HG02623 (cell line): ENCODE measurements at regions not wholly inside any gene's neighbourhood (a gene's known extent, or its start where the extent isn't known, plus 50 kb on each side); places are given as distances from the start of the nearest gene placed in this dataset.
"Not testable (repeated sequence)": the region's sequence is repeated elsewhere in the genome, so short reads cannot be mapped to it uniquely, and the experiment has no call there.

ENCODE experiments used
- ATAC-seq: cut with Tn5 transposase; IDR thresholded peaks from one replicate; pipeline ENCODE4 v1.9.1; 2021; ENCODE audit warnings: moderate library complexity; ENCODE audit not compliant: unreplicated experiment

DNA sequence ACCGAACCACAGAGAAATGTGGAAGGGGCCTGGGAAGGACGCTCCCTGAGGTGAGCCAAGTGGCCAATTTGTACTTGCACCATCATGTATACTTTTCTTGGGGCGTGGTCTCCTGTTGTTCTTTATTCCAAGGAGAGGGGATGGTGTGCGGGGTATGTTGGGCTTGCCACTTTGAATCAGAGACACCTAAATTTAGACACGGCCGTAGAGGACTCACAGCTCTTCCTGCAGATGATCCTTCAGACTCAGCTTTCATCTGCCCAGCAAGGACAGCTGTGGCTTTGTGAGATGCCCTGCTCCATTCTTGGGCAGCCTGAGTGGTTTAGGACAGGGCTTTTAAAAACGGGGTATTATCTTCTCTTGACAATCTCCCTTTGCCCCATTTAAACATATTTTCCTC is 473.2 kb downstream of the REEP3 start:
- ATAC-seq = no peak

DNA sequence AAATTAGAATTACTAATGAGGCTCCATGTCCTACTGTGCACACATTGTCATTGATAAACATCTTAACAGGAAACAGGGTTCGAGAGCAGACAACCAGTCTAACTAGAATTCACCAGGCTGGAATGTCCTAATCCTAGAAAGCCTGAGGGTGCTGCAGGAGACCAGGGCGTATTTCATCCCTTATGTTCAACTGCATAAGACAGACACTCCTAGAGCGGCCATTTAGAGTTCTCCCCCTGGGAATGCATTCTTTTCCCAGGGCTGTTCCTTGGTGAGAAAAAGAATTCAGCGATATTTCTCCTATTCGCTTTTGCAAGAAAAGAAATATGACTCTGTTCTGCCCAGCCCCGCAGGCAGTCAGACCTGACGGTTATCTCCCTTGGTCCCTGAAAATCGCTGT is 486.0 kb downstream of the REEP3 start:
- ATAC-seq = no peak

DNA sequence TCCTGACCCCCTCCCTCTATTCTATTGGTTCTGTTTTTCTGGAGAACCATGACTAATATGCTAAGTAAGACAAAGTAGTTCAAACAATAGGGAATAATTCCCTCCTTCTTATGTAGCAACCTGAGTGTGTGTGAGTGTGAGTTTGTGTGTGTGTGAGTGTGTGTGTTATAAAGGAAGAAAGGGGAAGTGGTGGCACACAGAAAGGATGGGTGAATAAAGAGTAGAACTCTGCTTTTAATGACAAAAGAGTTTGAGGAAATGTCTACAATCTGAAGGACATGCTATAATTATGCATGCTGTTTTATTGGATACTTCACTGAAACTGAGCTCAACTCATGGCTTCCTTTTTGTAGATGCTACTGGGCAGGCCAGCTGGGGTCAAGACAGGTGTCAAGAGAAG is 489.5 kb downstream of the REEP3 start:
- no peak for ATAC-seq

DNA sequence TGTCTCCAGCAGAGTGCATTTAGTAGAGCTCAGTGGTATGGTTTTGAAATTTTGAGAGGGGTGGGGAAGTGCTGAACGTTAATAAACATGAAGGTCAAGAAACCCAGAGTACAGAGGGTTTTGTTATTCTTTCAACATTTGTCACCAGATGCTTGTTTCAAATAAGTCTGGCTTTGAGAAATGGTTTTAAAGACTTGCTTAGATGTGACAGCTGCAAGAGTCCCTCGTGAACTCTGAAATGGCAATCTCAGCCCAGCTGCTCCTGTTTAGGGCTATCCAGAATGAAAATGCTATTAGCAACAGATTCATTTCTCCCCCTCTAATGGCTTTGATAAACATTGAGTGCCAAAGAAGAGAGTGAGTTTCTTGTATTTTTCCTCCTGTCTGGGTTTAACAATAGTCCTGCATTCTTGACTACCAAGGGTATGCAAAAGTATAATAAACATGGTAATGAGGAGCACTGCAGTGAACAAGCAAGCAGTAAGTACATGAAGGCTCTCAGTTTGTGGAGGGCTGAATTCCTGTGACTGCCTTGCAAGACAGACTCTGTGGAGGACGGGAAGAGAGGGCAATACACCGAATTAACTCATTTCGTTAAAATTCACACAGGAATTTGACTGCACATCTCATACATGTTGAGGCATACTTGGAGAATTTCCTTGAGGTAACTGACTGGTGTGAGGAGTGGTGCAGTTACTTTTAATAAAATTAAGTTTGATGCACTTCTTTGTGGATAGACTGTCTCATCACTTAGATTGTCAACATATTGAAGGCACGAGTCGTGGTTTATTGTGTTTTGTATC is 490.9 kb downstream of the REEP3 start:
- no peak for ATAC-seq

DNA sequence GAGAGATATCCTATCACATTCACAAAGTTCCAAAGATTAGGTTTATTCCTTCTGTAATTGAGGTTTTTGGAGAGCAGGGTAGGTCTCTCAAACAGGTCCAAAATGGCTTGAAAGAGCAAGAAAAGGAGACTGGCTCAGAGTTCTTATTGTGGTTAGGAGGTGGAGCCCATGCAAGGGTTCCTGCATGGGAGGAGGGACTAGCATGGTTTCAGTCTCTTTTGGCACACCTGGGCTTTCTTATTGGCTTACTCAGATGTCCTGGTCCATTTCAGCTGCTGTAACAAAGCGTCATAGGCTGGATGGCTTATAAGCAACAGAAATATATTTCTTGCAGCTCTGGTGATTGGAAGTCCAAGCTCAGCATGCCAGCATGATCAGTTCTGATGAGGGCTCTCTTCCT is 493.1 kb downstream of the REEP3 start:
- no peak for ATAC-seq

DNA sequence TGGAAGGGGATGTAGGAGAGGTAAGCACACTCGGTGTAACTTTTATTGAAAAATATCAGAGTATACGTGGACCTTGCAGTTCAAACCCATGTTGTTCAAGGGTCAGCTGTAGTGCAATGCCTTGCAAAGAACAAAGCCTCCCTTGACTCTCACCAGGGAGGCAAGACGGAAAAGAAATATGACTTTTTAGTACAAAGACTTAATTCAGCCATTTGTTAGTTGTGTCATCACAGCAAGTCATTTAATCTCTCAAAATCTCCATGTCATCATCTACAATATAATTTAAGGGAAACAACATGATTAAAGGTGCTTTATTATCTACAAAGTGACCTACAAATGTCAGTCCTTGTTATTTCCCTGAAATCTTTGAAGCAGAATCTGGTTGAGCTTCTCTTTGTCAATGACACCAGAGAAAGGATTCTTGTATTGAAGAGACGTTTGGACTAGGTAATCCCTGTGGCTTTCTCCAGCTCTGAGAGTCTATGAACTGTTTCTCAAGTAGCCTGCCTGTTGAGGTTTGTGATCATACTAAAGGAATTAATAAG is 502.8 kb downstream of the REEP3 start:
- ATAC-seq = no peak

DNA sequence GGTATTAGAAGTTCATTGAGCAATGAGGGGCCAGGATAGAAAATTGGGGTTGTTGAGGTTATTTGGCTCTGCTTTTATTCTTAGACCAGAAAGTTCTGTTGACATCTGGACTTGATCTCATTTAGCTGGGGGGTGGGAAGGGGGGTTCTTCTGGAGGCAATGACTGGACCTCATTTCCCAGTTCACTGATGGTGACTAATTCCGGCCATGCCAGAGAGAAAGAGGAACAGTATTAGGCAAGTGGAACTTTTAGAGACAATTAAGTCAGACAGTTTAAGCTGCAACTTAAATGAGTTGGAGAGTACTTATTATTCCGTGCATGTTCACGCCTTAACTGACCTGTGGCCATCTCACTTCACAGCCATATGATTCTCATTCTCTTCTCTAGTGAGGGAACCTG is 512.5 kb downstream of the REEP3 start:
- no peak for ATAC-seq

DNA sequence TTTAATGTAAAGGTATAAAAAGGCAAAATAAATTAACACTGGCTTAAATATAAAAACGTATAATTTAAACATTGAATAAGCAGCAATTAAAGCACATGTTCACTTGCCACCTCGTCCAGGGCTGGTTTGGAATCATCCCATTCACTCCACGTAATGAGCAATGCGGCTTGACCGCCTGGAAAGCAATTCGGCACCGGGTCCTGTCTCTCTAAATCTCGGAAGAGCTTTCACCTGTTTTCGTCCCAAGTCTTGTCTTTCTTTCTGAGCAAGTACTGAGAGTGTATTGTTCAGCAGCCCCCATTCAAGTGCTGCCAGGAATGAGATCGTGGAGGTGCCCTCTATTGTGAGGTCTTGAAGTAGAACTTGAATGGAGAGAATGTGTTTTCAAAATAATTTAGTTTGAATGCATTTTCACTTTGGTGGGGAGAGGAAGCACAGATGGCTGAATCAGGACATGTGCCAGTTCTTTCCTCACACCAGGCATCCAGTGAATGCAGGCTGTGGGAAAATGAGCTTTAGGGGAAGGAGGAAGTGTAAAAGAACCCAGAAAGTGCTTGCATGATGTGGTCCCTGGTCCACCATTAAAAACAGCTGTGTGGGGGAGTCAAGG is 515.2 kb downstream of the REEP3 start:
- ATAC-seq = no peak

DNA sequence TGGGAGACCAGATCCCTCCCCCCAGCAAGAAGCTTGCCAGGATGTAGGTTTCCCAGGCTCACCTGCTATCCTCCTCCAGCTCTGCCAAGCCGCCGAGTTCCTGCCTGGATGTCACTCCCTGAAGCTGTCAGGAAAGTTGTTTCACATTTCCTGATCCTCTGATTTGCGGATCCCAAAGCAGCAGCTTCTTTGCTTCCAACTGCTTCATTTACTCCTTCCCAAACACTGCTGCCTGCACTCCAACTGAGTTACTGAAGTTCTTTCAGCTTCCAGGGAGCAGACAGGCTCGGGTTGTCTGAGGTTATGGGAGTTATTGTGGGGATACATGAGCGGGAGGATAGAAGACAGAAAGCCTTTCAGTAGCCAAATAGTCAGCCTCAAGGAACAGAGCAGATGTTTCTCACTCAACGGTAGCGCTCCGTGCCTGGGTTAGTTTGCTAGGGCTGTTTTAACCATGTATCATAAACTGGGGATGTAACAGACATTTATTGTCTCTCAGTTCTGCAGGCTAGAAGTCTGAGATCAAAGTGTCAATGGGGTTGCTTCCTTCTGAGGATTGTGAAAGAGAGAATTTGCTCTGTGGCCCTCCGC is 516.0 kb downstream of the REEP3 start:
- ATAC-seq = no peak

DNA sequence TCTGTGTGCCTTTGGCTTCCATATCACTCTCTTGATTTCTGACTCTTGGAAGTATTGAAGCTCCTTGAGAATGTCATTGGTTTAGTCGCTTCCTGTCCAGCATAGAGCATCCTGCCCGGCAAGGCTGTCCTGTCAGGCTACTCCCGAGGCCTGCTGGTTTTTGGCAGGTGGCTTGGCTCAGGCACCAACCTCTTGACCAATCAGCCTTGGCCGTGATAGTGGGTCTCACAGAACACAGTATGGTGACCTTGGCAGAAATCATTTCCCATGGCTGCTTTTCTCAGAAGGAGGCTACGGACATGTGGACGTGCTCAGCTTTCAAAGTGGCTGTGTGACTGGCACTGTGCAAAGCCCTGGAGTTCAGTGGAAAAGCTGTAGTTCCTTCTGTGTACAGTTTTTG is 516.9 kb downstream of the REEP3 start:
- ATAC-seq = no peak

DNA sequence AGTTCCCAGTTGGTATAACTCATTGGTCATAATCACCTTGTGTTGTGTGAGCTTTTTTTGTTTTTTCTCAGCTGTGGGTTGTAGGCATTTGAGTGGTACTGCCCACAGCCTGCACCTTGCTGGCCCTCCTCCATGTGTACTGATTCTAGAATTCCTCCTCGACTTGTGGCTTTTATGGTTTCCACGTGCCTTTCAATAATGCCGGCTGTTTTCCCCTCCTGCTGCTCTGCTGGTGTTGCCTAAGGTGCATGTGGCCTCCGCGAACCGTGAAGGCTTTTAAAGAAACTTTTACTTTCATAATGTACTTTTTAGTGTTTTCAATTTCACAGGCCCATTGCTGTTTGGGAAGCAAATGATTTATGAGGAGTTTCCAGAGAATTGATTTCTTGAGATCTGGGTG is 518.0 kb downstream of the REEP3 start:
- no peak for ATAC-seq

DNA sequence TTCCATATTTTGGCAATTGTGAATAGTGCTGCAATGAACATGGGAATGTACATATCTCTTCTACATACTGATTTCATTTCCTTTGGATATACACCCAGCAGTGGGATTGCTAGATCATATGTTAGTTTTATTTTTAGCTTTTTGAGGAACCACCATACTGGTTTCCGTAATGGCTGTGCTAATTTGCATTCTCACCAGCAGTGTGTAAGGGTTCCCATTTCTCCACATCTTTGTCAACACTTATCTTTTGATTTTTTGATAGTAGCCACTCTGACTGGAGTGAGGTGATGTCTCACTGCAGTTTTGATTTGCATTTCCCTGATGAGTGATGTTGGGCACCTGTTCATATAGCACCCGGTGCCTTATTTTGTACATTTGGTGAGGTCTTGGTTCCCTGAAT is 519.6 kb downstream of the REEP3 start:
- peak; percentile 6 for ATAC-seq

DNA sequence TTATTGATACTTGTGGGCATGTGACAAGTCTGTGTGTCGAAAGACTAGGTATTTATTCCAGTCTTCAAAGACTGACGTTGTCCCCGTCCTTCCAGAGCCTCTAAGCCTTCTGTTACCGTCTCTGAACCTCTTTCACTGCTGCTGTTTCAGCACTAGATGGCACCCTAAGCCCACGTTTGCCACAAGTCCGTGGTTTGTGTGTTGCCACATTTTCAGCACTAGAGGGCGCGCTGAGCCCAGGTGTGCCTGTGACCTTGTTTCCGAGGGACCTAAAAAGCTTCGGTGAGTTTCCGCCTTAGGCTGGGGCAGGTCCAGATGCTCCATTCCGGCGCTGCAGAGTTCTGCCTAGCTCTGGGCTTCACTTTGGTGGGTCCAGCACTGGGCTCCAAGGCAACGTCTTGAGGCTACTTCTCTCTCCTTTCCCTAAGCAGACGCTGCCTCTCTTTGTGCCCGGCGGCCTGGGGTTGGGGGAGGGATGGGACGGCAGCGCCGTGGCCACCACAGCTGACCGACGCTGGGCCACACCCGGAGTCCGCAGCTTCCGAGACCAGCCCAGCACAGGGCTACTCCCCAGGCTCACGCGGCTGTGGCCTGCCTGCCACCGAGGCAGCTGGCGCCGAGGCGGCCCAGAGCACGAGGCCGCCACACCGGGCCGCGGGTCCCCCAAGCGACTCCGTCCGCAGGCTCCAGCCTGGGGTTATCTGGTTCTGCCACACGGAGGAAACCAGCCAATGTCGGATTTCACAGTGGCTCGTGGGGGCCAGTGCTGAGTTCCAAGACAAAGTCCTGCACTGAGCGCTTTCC is 520.2 kb downstream of the REEP3 start:
- ATAC-seq = peak; percentile 95

DNA sequence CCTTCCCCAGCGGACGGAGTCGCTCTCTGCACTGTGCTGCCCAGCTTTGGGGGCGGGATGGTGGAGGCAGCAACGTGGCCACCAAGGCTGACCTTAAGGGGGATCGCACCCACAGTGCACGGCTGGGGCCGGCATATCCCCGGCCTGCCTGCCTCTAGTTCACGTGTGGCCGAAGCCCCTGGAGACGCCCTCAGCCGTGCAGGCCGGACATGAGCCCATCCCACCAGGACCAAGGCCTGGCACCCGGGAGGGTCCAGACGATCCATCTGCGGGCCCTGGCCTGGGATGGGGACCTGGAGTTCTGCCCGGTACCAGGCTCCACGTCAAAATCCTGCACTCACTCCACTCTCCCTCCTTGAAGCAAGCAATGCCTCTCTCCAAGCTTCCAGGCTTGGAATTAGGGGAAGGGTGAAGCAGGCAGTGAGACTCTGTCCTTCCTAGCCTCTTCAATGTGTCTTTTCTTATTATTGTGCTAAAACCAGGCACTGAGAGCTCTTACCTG is 520.8 kb downstream of the REEP3 start:
- no peak for ATAC-seq

DNA sequence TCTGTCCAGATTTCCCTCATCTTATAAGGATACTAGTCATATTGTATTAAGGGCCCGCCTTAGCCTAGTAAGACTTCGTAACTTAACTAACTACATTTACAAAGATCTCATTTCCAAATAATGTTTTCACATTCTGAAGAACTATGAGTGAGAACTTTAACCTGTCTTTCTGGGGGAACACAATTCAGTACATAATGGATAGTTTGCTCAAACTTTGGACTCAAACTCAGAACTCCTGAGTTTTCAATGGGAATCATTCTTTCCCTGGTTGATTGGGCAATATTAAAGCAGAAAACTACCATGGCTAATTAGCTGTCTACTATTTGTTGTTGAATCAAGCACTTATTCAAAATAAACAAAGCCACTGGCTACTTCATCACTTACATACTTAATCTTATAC is 522.9 kb downstream of the REEP3 start:
- ATAC-seq = no peak

DNA sequence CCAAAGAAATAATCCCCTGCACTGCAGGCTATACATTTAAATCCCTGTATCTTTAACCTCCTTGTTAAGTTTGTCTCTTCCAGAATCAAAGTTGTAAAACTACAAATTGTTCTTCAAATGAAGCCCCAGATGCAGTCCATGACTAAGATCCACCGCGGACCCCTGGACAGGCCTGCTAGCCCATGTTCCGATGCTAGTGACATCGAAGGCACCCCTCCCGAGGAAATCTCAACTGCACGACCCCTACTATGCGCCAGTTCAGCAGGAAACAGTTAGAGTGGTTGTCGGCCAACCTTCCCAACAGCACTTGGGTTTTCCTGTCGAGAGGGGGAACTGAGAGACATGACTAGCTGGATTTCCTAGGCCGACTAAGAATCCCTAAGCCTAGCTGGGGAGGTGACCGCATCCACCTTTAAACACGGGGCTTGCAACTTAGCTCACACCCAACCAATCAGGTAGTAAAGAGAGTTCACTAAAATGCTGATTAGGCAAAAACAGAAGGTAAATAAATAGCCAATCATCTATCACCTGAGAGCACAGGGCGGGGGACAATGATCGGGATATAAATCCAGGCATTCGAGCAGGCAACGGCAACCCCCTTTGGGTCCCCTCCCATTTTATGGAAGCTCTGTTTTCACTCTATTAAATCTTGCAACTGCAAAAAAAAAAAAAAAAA is 523.9 kb downstream of the REEP3 start:
- ATAC-seq = not testable (repeated sequence)

DNA sequence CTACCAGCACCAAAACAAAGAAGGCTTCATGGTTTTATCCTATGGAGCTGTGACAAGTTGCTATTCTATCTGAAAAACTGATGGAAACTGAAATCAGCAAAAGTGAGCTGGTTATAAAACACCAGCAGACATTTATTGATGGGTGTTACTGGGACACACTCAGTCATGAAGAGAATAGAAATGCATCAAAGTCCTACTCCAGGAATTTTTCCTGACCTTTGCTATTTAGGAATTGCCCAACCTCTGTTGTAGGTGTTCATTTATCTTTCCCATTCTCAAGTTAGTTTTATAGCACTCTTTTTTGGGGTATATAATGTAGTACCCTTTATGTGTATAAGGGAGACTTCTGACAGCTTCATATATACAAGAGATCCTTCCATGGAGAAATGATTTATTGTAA is 533.2 kb downstream of the REEP3 start:
- no peak for ATAC-seq

DNA sequence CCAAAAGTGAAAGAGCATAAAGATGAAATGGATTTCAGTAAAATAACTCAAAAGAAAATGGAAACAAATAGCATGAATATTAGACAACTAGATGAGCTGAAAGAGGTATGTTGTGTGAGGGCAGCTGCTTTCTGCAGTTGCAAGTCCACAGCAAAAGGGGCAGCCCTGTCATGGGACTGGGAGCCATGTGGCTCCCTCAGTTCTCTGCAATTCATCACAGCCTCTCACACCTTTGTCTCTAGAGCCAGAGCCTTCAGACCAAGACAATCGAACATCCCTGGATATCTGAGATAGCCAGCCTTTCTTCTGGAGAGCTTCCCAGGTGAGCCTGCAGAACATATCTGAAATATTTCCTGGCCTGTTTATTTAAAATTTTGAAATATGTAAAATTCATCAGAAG is 538.7 kb downstream of the REEP3 start:
- ATAC-seq = no peak

DNA sequence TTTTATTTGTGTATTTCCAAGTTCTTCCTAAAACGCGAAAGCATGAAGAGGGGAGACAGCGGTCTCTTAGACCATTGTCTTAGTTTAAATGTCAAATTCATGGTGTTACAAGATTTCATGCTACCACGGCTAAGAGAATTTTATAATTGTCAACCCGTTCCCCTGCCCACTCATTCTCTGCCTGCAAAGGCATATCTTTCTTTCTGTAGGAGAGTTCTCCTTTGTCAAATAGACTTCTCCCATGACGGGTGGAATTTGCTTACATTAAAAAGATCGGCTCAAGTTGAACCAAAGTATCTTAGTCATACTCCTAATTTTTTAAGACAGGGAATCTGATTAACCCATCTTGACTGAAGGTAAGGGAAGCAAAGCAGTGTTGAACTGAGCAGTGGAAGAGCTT is 539.2 kb downstream of the REEP3 start:
- ATAC-seq = no peak

DNA sequence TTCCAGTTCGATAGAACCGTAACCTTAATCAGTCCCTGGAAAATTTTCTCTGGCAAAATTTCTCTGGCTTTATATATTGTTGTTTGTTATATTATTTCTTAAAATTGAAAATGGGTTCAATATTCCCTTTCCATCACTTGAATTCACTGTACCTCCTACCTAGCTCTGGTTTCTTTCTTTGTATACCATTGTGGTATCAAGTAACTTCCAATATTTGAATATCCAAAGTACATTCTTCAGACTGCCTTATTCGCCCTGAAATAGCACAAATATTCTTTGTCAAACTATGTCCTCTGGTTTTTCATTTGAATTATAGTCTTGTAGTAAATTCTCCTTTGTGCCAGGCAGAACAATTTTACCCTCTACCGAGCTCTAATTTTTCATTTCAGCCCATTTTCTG is 541.6 kb downstream of the REEP3 start:
- no peak for ATAC-seq
